GDM1 (cell line): ENCODE measurements at regions not wholly inside any gene's neighbourhood (a gene's known extent, or its start where the extent isn't known, plus 50 kb on each side); places are given as distances from the start of the nearest gene placed in this dataset.
"Not testable (repeated sequence)": the region's sequence is repeated elsewhere in the genome, so short reads cannot be mapped to it uniquely, and the experiment has no call there.

ENCODE experiments used
- DNase-seq: peaks from one replicate; lab custom pipeline; 2025; lab: John Stamatoyannopoulos, UW

- no peak for DNase-seq
Measured at GRCh38 chr19:28367146-28367545, 845.8 kb downstream of the UQCRFS1 start.

GRCh38 chr19:28363254-28363653 is 849.7 kb downstream of the UQCRFS1 start:
- no peak for DNase-seq

- DNase-seq = no peak
Measured at GRCh38 chr19:28359431-28360414, 853.2 kb downstream of the UQCRFS1 start.

GRCh38 chr19:28358633-28359032 is 854.3 kb downstream of the UQCRFS1 start:
- no peak for DNase-seq

GRCh38 chr19:28351761-28352160 is 861.2 kb downstream of the UQCRFS1 start:
- DNase-seq = no peak

GRCh38 chr19:28351321-28351720 is 861.6 kb downstream of the UQCRFS1 start:
- not testable (repeated sequence) for DNase-seq

- no peak for DNase-seq
Measured at GRCh38 chr19:28350673-28351072, 862.3 kb downstream of the UQCRFS1 start.

GRCh38 chr19:28350037-28350436 is 862.9 kb downstream of the UQCRFS1 start:
- no peak for DNase-seq

GRCh38 chr19:28349604-28350003 is 863.3 kb downstream of the UQCRFS1 start:
- DNase-seq = no peak

GRCh38 chr19:28345811-28346210 is 867.1 kb downstream of the UQCRFS1 start:
- DNase-seq = no peak

- no peak for DNase-seq
Measured at GRCh38 chr19:28341810-28342350, 871.1 kb downstream of the UQCRFS1 start.

- no peak for DNase-seq
Measured at GRCh38 chr19:28334419-28334818, 878.5 kb downstream of the UQCRFS1 start.

- no peak for DNase-seq
Measured at GRCh38 chr19:28333909-28334308, 879.0 kb downstream of the UQCRFS1 start.

GRCh38 chr19:28332886-28333285 is 880.1 kb downstream of the UQCRFS1 start:
- no peak for DNase-seq

GRCh38 chr19:28332351-28332750 is 880.6 kb downstream of the UQCRFS1 start:
- no peak for DNase-seq

- no peak for DNase-seq
Measured at GRCh38 chr19:28331596-28331995, 881.4 kb downstream of the UQCRFS1 start.

GRCh38 chr19:28330831-28331230 is 882.1 kb downstream of the UQCRFS1 start:
- DNase-seq = no peak

- DNase-seq = no peak
Measured at GRCh38 chr19:28329429-28329828, 883.5 kb downstream of the UQCRFS1 start.

- no peak for DNase-seq
Measured at GRCh38 chr19:28327905-28328304, 885.0 kb downstream of the UQCRFS1 start.

GRCh38 chr19:28326746-28327145 is 886.2 kb downstream of the UQCRFS1 start:
- no peak for DNase-seq

- no peak for DNase-seq
Measured at GRCh38 chr19:28324275-28325060, 888.5 kb downstream of the UQCRFS1 start.

GRCh38 chr19:28322945-28323344 is 890.0 kb downstream of the UQCRFS1 start:
- DNase-seq = no peak

- no peak for DNase-seq
Measured at GRCh38 chr19:28322491-28322890, 890.5 kb downstream of the UQCRFS1 start.
